Glutamatergic neuron (in vitro differentiated cells): ENCODE measurements at regions not wholly inside any gene's neighbourhood (a gene's known extent, or its start where the extent isn't known, plus 50 kb on each side); places are given as distances from the start of the nearest gene placed in this dataset.

Experiments
- DNase-seq: peaks from one replicate; pipeline ENCODE4 v3.0.0; 2022
- H3K27ac Mint-ChIP-seq: one replicate; pipeline ENCODE4 v1.8.0; 2020; ENCODE audit warnings: mild to moderate bottlenecking, mixed read lengths, inconsistent platforms; ENCODE audit not compliant: unreplicated experiment
- H3K27me3 Mint-ChIP-seq: one replicate; pipeline ENCODE4 v1.8.0; 2020; ENCODE audit warnings: mild to moderate bottlenecking, moderate library complexity, mixed read lengths, inconsistent platforms; ENCODE audit not compliant: unreplicated experiment
- H3K36me3 Mint-ChIP-seq: one replicate; pipeline ENCODE4 v1.8.0; 2020; ENCODE audit warnings: mild to moderate bottlenecking, mixed read lengths, inconsistent platforms; ENCODE audit not compliant: unreplicated experiment
- H3K4me1 Mint-ChIP-seq: one replicate; pipeline ENCODE4 v1.8.0; 2020; ENCODE audit warnings: mild to moderate bottlenecking, low read depth, mixed read lengths, inconsistent platforms; ENCODE audit not compliant: unreplicated experiment
- H3K4me3 Mint-ChIP-seq: one replicate; pipeline ENCODE4 v1.8.0; 2020; ENCODE audit warnings: mild to moderate bottlenecking, mixed read lengths, inconsistent platforms; ENCODE audit not compliant: unreplicated experiment
- H3K9me3 Mint-ChIP-seq: one replicate; pipeline ENCODE4 v1.8.0; 2020; ENCODE audit warnings: mild to moderate bottlenecking, moderate library complexity, mixed read lengths, inconsistent platforms; ENCODE audit not compliant: unreplicated experiment
- TF ChIP-seq, protein P1 (sequence below): fragments of 200-600 bp; sonication (generic); IDR thresholded peaks from one replicate; pipeline ENCODE4 v1.5.0; 2021; ENCODE audit not compliant: partially characterized antibody, unreplicated experiment

DNA sequence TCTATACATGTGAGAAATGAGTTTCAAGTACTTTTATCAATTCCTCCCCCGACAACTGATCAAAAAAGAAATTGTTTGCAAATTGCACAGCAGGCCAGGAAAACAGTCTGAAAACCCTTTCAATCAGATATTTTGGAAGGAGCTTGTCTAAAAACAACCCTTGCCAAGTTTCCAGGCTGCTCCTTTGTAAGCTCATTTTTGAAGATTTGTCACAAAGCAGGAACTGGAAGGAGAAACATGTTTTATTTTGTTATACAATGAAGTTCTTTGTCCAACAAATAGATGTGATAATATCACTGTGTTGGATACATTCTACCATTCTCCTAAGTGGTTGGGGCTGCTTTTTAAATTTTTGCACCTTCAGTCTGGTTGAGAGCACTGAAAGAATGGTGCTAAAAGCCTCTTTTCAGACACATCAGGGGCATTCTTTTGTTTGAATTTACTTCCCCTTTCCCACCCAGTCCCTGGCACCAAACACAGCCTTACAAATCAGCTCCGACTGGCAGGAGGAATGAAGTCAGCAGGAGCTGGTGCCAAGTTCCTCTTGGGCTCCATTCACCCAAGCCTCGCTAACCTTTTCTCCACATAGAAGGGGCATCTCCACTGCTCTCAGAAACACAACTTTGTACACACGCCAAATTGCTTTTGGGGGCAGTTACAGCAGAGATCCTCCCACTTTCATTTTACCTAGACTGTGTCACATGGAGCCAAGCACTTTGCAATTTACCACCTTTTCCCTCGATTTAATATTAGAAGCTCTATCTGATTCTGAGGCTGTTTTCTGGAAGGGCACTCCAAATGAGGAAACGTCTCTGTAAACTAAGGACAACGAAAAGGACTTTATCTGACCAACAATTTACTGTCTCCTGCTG, 88.0 kb downstream of the C1D start:
- H3K4me1 Mint-ChIP-seq: no peaks in the 10 kb centered on the region
- H3K36me3 Mint-ChIP-seq: no peaks in the 10 kb centered on the region
- H3K9me3 Mint-ChIP-seq: no peaks in the 10 kb centered on the region
- TF ChIP-seq, protein P1, sequence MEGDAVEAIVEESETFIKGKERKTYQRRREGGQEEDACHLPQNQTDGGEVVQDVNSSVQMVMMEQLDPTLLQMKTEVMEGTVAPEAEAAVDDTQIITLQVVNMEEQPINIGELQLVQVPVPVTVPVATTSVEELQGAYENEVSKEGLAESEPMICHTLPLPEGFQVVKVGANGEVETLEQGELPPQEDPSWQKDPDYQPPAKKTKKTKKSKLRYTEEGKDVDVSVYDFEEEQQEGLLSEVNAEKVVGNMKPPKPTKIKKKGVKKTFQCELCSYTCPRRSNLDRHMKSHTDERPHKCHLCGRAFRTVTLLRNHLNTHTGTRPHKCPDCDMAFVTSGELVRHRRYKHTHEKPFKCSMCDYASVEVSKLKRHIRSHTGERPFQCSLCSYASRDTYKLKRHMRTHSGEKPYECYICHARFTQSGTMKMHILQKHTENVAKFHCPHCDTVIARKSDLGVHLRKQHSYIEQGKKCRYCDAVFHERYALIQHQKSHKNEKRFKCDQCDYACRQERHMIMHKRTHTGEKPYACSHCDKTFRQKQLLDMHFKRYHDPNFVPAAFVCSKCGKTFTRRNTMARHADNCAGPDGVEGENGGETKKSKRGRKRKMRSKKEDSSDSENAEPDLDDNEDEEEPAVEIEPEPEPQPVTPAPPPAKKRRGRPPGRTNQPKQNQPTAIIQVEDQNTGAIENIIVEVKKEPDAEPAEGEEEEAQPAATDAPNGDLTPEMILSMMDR: no peak
- no peak overlapping the region for H3K4me3 Mint-ChIP-seq
- no peaks in the 10 kb centered on the region for H3K27me3 Mint-ChIP-seq
- no peak for DNase-seq
- H3K27ac Mint-ChIP-seq: no peak overlapping the region

- no peaks in the 10 kb centered on the region for H3K27me3 Mint-ChIP-seq
- H3K27ac Mint-ChIP-seq: no peak overlapping the region
- TF ChIP-seq, protein P1: no peak
- H3K36me3 Mint-ChIP-seq: no peaks in the 10 kb centered on the region
- DNase-seq: no peak
- no peaks in the 10 kb centered on the region for H3K9me3 Mint-ChIP-seq
- no peak overlapping the region for H3K4me3 Mint-ChIP-seq
- no peaks in the 10 kb centered on the region for H3K4me1 Mint-ChIP-seq
Measured at GRCh38 chr2:67977464-67977863, 85.3 kb downstream of the C1D start.

- no peaks in the 10 kb centered on the region for H3K27me3 Mint-ChIP-seq
- H3K4me1 Mint-ChIP-seq: no peaks in the 10 kb centered on the region
- TF ChIP-seq, protein P1: no peak
- H3K9me3 Mint-ChIP-seq: no peaks in the 10 kb centered on the region
- no peak for DNase-seq
- H3K27ac Mint-ChIP-seq: no peak overlapping the region
- H3K36me3 Mint-ChIP-seq: no peaks in the 10 kb centered on the region
- no peak overlapping the region for H3K4me3 Mint-ChIP-seq
Measured at GRCh38 chr2:67982956-67983355, 79.8 kb downstream of the C1D start.

GRCh38 chr2:67984600-67984999, 78.2 kb downstream of the C1D start:
- Mint-ChIP-seq H3K27me3 (no peaks in the 10 kb centered on the region), H3K36me3 (no peaks in the 10 kb centered on the region), H3K9me3 (no peaks in the 10 kb centered on the region), H3K27ac (no peak overlapping the region), H3K4me1 (no peaks in the 10 kb centered on the region), H3K4me3 (no peak overlapping the region)
- no peak for DNase-seq
- TF ChIP-seq, protein P1: no peak

DNA sequence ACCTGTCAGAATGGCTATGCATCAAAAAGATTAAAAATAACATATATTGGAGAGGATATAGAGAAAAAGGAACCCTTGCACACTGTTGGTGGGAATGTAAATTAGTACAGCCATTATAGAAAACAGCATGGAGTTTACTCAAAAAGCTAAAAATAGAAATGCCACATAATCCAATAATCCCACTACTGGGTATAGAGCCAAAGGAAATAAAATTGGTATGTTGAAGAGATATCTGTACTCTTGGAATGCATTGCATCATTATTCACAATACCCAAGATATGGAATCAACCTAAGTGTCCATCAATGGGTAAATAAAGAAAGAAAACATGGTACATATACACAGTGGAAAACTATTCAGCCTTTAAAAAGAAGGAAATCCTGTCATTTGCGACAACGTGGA, 77.2 kb downstream of the C1D start:
- Mint-ChIP-seq H3K9me3 (no peaks in the 10 kb centered on the region), H3K4me3 (no peak overlapping the region), H3K27ac (no peak overlapping the region), H3K27me3 (no peaks in the 10 kb centered on the region), H3K4me1 (no peaks in the 10 kb centered on the region), H3K36me3 (no peaks in the 10 kb centered on the region)
- TF ChIP-seq, protein P1: no peak
- no peak for DNase-seq
